ENCODE measurements at regions not wholly inside any gene's neighbourhood (a gene's known extent, or its start where the extent isn't known, plus 50 kb on each side); places are given as distances from the start of the nearest gene placed in this dataset.
"Not testable (repeated sequence)": the region's sequence is repeated elsewhere in the genome, so short reads cannot be mapped to it uniquely, and the experiment has no call there.

GRCh38 chr4:32697281-32697814, 1977.2 kb downstream of the PCDH7 start:
- no peak for DNase-seq (ENCODE audit: low read depth in 3 of 3)

DNA sequence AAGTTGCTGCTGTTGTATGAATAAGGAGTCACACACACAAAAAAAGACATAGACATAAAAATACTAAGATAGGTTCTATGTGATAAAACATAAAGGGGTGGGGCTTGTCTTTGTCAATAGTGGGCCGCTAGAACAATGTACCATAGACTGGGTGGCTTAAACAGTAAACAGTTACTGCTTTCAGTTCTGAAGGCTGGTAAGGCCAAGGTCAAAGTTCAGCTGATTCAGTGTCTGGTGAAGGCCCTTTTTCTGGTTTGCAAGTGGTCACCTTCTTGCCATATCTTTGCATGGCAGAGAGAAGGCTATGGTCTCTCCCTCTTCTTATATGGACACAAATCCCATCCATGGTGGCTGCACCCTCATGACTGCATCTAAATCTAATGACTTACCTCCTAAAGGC, 1980.7 kb downstream of the PCDH7 start:
- no peak for DNase-seq (ENCODE audit: low read depth in 3 of 3)

DNA sequence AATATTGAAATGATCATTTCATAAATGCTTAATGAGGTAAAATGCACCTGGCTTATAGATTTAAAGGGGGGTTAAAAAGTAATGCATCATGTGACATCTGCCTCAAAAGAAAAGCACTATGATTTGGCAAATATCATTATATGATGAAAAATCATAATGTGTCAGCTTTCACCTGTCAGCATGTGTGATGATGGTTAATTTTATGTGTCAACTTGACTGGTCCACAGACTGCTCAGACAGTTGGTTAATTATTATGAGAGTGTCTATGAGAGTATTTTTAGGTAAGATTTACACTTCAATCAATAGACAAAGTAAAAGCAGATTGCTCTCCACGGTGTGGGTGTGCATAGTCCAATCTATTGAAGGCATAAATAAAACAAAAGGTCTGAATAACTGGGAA, 1986.7 kb downstream of the PCDH7 start:
- no peak for DNase-seq (ENCODE audit: low read depth in 3 of 3)

GRCh38 chr4:32716090-32716620, 1996.0 kb downstream of the PCDH7 start:
- DNase-seq (ENCODE audit: low read depth in 3 of 3) = not testable (repeated sequence)

- DNase-seq (ENCODE audit: low read depth in 3 of 3) = no peak
Observed at GRCh38 chr4:32735856-32736590, 2015.9 kb downstream of the PCDH7 start.

DNA sequence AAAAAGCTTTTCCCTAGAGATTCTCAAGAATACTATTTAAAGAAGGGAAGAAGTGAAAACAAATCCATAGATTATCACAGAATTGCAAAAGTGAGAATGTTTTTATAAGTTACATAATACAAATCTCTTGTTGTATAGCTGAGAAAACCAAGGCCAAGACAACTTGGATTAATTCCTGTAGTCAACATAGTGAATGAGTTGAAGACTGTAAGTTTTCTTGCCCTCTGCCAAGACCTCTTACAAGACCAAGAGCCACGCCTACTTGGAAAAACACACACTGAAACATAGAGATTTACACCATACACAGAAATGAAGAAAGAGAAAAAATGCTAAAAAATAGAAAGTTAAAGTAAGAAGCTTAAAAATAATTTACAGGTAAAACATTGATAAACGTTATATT, 2024.0 kb downstream of the PCDH7 start:
- DNase-seq (ENCODE audit: low read depth in 3 of 3) = no peak

GRCh38 chr4:32745351-32745750, 2025.2 kb downstream of the PCDH7 start:
- DNase-seq (ENCODE audit: low read depth in 3 of 3) = no peak

GRCh38 chr4:32748061-32748460, 2027.9 kb downstream of the PCDH7 start:
- DNase-seq (ENCODE audit: low read depth in 3 of 3) = no peak

GRCh38 chr4:32748498-32748897, 2028.3 kb downstream of the PCDH7 start:
- no peak for DNase-seq (ENCODE audit: low read depth in 3 of 3)

GRCh38 chr4:32752962-32753361, 2032.8 kb downstream of the PCDH7 start:
- DNase-seq (ENCODE audit: low read depth in 3 of 3) = no peak

DNA sequence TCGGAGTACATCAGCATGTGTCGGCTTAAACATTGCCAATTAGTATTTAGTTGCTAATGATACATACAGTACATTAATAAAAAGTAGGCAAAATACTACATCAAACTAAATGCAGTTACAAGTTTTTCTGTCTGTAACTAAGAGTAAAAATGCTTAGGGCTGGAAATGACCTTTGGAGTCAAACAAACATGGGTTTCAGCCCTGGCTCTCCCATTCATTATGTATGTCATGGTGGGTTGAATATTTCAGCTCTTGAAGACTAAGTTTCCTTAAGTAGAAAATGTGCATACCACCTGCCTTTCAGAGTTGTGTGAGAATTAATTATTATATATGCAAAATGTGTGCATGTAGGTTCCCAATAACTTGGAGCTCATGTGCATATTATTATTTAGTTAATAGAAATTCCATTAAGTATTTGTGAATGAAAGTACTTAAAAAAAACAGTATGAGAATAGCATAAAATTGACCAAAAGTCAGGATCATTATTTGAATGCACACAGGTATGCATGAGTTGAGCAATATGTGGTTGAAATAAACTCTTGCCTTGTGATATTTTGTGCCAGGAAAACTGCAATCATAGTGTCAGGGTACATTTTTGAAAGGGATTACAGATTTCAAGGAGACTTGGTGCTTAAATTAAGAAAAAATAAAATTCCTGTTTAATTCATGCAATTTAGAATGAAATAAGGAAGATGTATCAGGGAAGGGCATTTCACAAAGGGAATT, 2048.7 kb downstream of the PCDH7 start:
- no peak for DNase-seq (ENCODE audit: low read depth in 3 of 3)

DNA sequence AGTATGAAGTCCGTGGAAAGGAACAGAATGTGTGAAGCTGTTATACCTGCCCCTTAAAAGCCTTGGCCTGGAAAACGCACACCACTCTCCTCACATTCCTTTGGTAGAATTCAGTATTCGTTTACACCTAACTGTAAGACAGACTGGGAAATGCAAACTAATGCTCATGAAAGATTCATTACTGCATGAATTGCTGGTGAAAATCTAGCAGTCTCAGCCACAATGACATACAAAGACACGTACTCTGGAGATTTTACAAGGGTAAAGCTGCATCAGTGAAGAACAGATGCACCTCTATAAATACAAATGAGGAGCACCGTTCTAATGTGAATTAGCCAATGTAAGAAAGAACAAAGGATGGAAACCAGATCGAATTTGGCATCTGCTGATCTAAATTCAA, 2051.3 kb downstream of the PCDH7 start:
- no peak for DNase-seq (ENCODE audit: low read depth in 3 of 3)

- no peak for DNase-seq (ENCODE audit: low read depth in 3 of 3)
Observed at GRCh38 chr4:32775049-32775448, 2054.9 kb downstream of the PCDH7 start.

DNA sequence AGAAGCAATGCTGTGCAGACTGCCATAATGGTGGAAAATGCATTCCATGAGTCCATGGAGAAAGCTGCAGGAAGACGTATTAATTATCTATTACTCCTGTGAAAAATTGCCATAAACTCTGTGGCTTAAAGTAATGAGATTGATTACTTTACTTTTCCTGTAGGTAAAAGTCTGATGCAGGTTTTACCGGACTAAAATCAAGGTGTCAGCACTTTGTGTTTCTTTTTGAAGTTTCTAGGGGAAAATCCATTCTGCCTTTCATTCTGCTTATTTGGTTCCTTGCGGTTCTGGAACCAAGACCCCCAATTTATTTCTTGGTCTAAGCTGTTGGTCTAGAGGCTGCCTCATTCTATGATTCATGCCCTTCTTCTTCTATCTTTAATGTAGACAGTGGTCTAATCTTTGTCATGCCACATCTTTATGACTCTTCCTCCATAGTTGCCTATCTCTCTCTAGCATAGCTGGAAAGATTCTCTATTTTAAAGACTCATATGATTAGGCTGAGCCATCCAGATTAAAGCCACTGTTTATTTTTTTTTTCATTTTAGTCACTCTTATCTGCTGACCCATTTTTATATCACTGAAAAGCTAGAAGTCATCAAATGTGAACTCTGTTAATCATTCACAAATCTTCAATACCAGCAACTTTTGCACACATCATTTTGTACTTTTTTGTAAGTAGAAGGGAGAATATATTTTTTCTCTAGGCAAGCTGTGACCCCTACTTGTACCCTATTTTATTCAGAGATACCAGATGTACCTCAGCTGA, 2056.4 kb downstream of the PCDH7 start:
- DNase-seq (ENCODE audit: low read depth in 3 of 3) = no peak

GRCh38 chr4:32778025-32778424, 2057.9 kb downstream of the PCDH7 start:
- DNase-seq (ENCODE audit: low read depth in 3 of 3) = no peak

GRCh38 chr4:32778938-32779337, 2058.8 kb downstream of the PCDH7 start:
- DNase-seq (ENCODE audit: low read depth in 3 of 3) = no peak

DNA sequence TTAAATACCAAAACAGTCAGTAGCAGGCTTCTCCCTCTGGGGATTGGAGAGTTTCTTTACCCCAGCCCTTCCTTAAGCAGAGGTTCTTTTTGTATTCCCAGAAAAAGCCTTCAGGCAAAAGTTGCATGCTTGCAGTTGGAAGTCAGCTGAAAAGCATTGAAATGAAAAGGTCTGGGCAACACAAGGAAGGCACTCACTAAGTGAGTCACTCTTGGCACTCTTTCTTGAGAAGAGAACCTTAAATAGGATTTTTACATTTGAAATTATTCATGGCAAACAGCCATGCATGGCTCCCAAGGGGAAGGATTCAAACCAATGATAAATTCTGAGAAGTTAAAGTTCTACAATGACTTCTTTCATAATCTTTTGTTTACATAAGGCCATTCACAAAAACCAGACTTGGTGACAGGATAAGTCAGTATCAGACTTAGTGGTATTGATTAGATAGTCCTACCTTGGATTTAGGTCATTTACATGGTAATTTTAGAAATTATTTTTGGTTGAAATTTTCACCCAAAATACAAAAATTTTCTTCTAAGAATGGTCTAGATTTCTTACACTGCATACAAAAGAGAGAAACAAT, 2068.9 kb downstream of the PCDH7 start:
- DNase-seq (ENCODE audit: low read depth in 3 of 3) = no peak

DNA sequence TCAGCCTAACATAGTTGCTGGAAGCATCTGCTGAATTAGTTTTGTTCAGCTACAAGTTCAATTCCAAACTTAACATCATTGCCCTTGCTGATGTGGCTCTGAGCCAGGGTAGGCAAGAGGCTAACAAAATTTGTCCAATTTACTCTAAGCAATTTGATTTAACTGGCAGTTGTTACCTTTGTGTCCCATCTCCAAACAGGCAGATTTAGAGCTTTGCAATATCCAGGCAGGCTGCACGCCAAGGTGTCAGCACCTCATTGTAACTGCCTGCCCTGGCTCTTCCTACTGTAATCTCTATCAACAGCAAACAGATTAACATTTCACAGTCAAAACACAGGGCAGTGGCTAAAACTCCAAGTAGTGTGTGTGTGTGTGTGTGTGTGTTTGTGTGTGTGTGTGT, 2070.6 kb downstream of the PCDH7 start:
- DNase-seq (ENCODE audit: low read depth in 3 of 3) = no peak

DNA sequence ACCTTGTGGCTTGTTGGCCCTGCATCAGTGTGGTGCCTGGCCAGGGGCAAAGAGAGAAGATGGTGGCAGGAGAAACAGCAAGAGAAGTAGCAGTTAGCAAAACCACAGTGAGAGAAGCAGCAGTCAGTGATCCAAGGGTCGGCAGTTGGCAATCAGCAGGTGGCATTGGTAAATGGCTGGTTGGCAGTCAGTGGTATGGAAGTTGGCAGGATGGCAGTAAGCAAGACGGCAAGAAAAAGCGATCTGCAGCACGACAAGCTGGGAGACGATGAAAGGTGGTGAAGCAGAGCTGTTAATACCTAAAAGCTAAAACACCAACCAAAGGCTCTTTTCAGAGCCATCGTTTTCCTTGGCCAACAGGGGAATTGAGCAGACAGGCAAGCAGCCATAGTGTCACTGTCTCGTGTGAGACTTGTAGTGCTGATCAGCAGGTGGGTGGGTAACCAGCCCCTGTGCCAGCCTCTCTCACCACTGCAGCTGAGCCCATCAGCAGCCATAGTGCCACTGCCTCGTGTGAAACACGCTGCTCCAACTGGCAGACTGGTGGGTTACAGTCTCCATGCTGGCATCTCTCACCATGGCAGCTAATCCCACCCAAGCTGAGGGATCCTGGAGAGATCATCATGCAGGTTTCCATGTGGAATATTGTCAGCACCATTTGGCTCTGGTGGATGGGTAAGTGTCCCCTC, 2078.4 kb downstream of the PCDH7 start:
- no peak for DNase-seq (ENCODE audit: low read depth in 3 of 3)

DNA sequence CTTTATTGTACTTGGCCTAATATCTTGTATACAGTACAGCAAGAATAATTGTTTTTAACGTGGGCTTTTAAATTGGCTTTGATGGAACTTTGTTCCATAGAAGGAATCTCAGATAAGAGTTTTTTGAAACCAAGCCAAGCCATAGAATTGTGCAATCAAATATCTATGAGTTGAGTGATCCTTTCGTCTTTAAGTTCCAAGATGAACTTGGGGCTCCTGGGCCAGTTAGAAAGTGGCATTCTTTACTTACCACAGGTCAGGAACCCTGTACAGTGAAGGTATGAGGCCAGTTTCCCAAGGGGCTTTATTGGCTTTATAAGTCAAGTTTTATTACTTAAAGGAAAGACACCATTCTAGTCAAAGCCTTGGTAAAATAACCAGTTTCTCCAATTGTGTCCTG, 2104.2 kb downstream of the PCDH7 start:
- no peak for DNase-seq (ENCODE audit: low read depth in 3 of 3)

- DNase-seq (ENCODE audit: low read depth in 3 of 3) = no peak
Observed at GRCh38 chr4:32826169-32826568, 2106.0 kb downstream of the PCDH7 start.

Data from stimulated activated CD4-positive, alpha-beta T cell treated with anti-CD3 and anti-CD28 coated beads, TNF-alpha, amount 100 ng/mL, for 24 hours (primary cell).